Non-pigmented ciliary epithelial cell (primary cell): ENCODE measurements at regions not wholly inside any gene's neighbourhood (a gene's known extent, or its start where the extent isn't known, plus 50 kb on each side); places are given as distances from the start of the nearest gene placed in this dataset.

Source experiments
- DNase-seq: peaks from one replicate; pipeline ENCODE4 v3.0.0-alpha.2; 2010; ENCODE audit warnings: low read depth

GRCh38 chr6:40796260-40797221 lies 209.4 kb upstream of the LRFN2 start:
- DNase-seq: no peak

GRCh38 chr6:40794586-40794985 lies 207.4 kb upstream of the LRFN2 start:
- DNase-seq: no peak

DNA sequence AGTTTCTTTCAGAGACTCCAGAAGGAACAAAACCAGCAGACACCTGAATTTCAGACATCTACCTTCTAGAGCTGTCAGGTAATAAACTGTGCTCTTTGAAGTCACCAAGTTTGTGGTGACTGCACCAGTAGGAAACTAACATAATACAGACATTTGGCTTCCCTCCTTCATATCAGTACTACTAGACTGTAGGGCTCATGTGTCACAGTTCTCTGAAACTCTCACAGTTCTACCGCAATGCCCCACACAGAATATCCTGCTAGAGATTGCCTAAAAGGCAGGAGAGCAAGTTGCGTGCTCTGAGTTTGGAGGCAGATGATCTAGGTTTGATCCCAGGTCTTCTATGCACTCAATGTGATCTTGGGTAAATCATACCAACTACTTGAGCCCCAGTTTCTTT lies 205.0 kb upstream of the LRFN2 start:
- no peak for DNase-seq

GRCh38 chr6:40791004-40791403 lies 203.8 kb upstream of the LRFN2 start:
- DNase-seq: no peak

DNA sequence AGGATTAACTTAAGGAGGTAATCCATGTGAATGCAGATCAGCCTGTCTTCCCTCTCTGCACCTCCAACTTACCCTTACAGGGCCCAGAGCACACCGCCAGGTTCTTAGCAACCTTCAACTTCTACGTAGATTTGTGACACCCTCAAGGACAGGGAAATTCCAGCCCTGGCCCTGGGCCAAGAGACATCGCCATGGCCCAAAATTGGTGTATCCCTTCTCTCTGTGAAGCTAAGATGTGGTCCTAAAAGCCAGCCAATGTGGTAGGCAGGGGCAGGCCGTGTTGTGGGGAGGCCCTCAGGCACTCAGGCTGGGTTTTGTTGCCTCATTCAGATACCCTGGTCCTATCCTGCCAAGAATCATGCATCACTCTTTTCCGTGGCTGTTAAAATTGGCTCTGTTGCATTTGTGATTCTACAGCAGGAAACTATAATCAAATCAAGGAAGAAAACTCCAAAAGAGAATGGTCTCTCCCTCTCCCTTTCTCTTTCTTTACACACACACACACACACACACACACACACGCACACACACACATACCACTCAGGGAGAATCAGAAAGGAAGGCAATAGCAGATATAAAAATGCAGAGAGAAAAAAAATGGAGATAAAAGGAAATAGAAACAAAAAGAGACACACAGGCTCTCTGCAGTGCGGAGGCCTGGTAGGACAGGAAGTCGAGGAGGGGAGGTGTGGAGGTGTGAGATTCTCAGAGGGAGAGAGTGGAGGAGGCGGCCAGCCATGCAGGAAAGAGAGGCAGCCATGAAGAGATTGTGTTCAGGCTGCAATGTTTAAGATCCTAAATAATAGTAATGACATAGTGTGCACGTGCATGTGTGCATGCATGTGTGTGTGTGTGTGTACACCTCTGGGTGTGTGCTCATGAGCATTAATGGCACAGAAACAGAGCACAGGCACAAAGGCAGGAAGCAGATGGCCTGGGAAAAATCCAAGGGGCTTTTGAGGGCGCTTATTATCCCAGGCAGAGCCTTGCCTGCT lies 201.8 kb upstream of the LRFN2 start:
- no peak for DNase-seq

DNA sequence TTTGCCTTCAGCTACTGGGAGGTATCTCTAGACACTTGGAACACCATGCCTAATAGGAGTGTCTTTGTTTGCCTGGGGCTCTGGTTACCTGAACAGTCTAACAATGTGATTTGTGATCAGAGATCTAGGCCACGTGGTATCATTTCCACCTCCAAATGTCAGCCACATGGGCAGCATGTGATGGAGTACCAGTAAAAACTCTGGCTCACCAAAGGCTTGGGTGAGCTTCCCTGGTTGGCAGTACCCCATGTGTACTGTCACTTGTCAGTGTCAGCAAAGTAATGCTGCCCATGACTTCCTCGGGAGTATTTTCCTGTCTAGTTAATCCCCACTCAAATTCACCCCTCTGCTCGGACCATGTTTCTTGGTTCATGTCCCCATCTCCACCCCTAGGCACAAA lies 195.2 kb upstream of the LRFN2 start:
- DNase-seq: no peak

- no peak for DNase-seq
These were observed 193.5 kb upstream of the LRFN2 start for GRCh38 chr6:40780637-40781036.

DNA sequence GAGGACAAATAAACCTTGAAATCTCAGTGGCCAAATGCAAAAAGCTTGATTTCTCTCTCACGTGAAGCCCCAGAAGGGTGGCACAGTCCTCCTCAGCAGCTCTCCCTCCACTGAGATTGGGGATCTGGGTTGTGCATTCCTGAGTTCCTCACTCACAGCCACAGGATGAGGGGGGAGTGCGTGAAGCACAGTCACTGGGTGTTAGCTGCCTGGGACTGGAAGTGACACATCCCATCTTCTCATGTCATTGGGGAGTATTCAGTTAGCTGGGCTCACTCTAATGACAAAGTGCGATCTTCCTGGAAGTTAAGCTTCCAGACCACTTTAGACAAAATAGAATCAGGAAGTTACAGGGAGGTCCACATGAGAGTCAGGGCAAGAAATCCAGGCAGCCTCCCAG lies 192.2 kb upstream of the LRFN2 start:
- DNase-seq: no peak

DNA sequence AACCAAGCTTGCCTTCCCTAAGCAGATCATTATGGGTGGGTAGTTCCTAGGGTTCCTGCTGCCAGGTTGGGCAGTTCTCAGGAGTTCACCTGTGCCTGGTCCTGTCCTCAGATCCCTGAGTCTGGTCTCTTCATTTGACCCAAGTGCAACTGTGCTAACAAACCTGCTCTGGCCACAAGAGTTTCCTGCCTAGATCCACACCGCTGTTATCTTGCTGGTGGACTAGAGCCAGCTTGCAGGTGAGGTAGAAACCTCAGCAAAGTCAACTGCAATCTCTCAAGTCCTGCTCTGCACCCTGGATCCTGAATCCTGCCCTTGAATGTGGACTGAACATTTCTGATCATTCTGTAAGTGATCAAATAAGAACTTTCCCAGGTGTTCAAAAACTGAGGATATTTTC lies 191.8 kb upstream of the LRFN2 start:
- DNase-seq: no peak

GRCh38 chr6:40778196-40778595 lies 191.0 kb upstream of the LRFN2 start:
- no peak for DNase-seq

DNA sequence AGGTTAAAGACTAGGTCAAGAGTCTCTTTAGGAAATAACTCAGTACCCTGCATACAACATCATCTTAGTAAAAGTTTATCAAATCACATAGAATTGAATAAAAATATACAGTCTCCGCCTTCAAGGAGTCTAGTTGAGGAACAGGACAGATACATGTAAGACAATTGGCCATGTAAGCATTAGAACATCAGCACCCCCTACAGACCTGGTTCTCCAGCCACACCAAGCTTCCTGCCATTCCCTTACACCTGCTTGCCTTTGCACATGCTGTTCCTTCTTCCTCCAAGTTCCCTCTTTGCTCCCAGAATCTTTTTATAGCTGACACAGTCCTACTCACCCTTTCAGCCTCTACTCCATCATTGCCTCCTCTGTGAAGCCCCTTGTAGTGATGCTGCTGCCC lies 187.8 kb upstream of the LRFN2 start:
- DNase-seq: no peak

- no peak for DNase-seq
These were observed 183.6 kb upstream of the LRFN2 start for GRCh38 chr6:40770794-40771193.

DNA sequence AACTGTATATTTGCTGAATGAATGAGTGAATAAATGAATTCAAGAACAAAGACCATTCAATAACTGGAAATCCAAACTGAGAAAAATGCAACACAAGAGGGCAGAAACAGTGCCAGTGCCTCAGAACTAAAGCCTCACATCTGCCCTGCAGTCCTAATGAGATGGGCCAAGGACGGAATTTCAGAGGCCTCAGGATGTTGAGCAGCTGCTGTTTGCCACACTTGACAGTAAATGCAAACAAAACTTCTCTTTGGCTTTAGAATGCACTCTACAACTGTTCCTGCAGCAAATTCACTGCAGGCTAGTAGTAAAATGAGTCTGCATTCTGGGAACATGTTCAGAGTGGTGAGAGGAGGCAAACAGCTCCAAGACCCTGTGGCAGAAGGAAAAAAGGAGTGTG lies 177.6 kb upstream of the LRFN2 start:
- DNase-seq: no peak

DNA sequence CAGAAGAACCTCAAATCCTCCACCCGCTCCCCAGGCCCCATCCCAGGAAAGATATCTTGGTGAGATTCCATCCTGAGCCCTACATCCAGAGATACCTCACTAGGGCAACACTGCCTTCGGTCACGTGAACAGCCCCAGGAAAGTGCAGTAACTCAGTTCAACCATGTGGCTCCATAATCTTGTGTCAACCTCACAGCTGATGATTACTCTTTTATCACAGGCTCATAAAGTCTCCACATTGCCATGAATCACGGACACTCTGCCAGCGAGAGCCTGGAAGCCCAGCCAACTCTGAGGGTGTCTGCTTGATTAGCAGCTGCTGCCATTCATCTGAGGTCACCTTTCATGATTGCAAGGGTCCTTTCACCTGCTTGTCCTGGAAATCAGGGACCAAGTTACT lies 175.8 kb upstream of the LRFN2 start:
- DNase-seq: no peak

DNA sequence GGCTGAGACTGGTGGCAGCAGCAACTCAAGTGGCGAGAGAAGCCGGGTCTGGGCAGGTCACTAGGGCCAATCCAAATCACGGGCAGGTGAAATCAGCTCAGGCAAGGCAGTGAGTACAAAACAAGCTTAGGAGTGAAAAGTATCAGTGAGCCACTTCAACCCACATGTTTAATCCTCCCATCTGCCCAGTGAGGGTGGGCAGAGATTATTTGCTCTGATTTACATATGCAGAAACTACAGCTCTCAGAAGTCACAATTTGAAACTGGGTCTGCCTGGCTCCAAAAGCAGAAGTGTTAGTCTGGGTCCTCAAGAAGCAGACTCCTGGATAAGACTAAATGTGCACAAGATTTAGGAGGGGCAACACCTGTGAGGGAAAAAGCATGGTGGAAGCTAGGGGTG lies 173.7 kb upstream of the LRFN2 start:
- no peak for DNase-seq

- DNase-seq: no peak
These were observed 172.7 kb upstream of the LRFN2 start for GRCh38 chr6:40759838-40760237.

- no peak for DNase-seq
These were observed 172.1 kb upstream of the LRFN2 start for GRCh38 chr6:40759264-40759663.

DNA sequence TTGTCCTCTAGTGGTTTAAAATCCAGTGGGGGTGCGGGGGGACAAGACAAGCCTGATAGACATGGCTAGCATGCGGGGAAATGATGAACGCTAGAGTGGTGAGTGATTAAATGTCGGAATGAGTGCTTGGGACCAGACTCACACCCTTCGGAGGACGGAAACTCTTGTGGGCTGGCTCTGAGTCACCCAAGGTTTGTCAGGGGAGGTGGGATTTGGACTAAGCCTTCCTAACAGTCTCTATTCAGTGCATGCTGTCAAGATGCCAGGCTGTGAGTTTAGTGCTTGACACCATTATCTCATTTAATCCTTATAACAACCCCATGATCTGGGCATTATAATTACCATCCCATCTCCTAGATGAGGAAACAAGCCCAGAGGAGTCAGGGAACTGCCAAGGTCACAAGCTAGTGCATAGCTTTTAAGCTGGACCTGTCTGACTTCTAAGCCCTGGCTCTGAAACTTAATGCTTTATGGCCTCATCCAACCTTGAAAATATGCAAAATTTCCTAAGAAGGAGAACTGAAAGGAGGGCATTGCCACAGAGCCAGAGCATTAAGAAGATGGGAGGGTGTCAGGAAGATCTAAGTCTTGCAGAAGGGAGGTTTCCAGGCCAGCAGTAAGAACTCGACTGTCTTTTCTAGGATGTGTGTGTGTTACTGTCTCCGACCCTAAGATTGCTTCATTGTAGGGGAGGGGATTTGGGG lies 168.7 kb upstream of the LRFN2 start:
- no peak for DNase-seq

DNA sequence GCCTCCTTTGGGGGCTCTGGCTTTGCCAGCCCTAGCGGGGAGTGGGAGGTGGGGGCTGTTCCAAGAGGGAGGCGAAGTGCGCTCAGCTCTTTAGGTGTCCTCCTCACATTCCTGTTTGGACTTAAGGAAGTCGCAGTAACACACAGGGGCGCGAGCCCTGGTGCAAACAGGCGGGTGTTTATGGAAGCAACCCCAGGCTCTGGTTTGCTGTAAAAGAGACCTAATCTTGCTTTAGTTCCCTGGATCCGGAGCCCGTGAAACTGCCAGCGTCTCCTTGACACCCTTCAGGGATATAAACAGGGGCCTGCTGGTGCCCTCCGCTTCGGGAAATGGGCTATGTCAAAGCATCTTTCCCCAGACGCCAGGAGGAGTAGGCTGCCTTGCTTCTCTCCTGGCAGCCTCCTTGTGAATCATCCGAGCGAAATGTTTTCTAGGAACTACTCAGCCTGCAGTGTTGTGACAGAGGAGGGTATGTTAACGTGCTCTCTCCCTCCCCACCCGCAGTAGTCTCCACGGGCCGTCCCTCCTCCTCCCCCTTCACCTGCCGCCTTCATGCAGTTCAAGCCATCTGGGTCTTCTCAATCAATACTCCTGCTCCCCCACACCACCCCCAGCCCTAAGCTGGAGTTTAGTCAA lies 168.0 kb upstream of the LRFN2 start:
- no peak for DNase-seq

DNA sequence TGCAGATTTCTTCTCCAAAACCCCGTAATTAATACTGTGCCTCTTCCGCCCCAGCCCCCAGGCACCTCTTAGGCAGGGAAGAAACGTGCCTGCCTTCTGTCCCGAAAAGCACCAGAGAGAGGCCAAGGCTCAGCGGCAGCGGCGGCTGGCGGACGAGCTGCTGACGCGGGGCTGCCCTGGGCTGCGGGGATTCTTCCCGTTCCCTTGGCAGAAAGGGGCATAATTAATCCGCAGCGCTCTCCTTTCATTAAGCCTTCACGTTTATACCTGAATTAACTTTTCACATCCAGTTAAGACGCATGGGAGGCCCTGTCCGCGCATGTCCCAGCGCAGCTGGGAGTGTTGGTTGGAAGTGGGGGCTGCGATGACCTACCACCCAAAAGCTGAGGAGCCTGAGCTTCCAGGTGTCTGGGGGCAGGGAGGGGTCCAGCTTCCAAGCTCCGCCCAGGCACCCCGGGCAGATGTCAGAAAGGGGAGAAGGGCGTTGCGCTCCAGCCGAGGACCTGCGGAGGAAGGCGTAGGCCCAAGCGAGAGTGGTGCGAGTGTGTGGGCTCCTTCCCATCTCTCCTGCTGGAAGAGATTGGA lies 167.4 kb upstream of the LRFN2 start:
- DNase-seq: no peak

- no peak for DNase-seq
These were observed 166.7 kb upstream of the LRFN2 start for GRCh38 chr6:40753675-40754448.
